Osteocyte (in vitro differentiated cells): ENCODE measurements at regions not wholly inside any gene's neighbourhood (a gene's known extent, or its start where the extent isn't known, plus 50 kb on each side); places are given as distances from the start of the nearest gene placed in this dataset.

Source experiments
- DNase-seq: peaks from one replicate; pipeline ENCODE4 v3.0.0; 2021; ENCODE audit warnings: mixed read lengths; ENCODE audit not compliant: unreplicated experiment; ENCODE audit errors: extremely low spot score
- H3K27ac Mint-ChIP-seq: one replicate; pipeline ENCODE4 v1.8.0; 2021; ENCODE audit warnings: mild to moderate bottlenecking, mixed read lengths; ENCODE audit not compliant: unreplicated experiment
- H3K27me3 Mint-ChIP-seq: one replicate; pipeline ENCODE4 v1.8.0; 2021; ENCODE audit warnings: mixed read lengths; ENCODE audit not compliant: unreplicated experiment
- H3K36me3 Mint-ChIP-seq: one replicate; pipeline ENCODE4 v1.8.0; 2021; ENCODE audit warnings: mixed read lengths; ENCODE audit not compliant: unreplicated experiment
- H3K4me1 Mint-ChIP-seq: one replicate; pipeline ENCODE4 v1.8.0; 2021; ENCODE audit warnings: mixed read lengths; ENCODE audit not compliant: unreplicated experiment
- H3K4me3 Mint-ChIP-seq: one replicate; pipeline ENCODE4 v1.8.0; 2021; ENCODE audit warnings: mild to moderate bottlenecking, moderate library complexity, mixed read lengths; ENCODE audit not compliant: unreplicated experiment
- H3K9me3 Mint-ChIP-seq: one replicate; pipeline ENCODE4 v1.8.0; 2021; ENCODE audit warnings: mixed read lengths; ENCODE audit not compliant: unreplicated experiment
- CTCF ChIP-seq: fragments of 200-600 bp; sonication (generic); IDR thresholded peaks from 2 replicates; pipeline ENCODE4 v1.5.0; 2021; ENCODE audit warnings: antibody characterized with exemption, mild to moderate bottlenecking, moderate library complexity

- Mint-ChIP-seq H3K27me3 (peaks cover 46% of the 10 kb centered on the region), H3K27ac (no peak overlapping the region), H3K4me3 (no peak overlapping the region), H3K36me3 (no peaks in the 10 kb centered on the region), H3K9me3 (no peaks in the 10 kb centered on the region), H3K4me1 (no peaks in the 10 kb centered on the region)
- TF ChIP-seq CTCF: no peak
- DNase-seq: no peak
These were observed 90.0 kb upstream of the ANKRD34C start for GRCh38 chr15:79192462-79193036.

- H3K4me3 Mint-ChIP-seq: no peak overlapping the region
These were observed 92.4 kb upstream of the ANKRD34C start for GRCh38 chr15:79190093-79190492.

DNA sequence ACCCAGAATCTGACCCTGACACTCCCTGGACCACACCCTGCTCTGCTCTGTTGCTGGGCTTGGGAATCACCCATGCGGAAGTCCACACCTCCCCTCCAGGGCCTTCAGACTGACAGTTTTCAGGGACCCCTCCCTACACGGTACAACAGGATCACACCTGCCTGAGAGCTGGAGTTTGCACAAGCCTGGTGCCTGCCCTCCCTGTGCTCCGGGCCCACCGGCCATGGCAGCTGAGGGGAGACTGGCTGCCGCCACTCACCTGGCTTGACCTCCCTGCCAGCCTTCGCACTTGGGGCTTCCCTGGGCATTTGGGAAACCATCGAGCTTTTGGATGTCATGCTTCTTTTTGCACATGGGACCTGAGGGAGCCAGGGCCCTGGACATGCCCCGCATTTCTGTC lies 95.9 kb upstream of the ANKRD34C start:
- Mint-ChIP-seq H3K4me1 (no peaks in the 10 kb centered on the region), H3K4me3 (no peak overlapping the region), H3K9me3 (no peaks in the 10 kb centered on the region)

More at GRCh38 chr15:79190093-79190492, 92.4 kb upstream of the ANKRD34C start:
- no peaks in the 10 kb centered on the region for H3K36me3 Mint-ChIP-seq
- no peaks in the 10 kb centered on the region for H3K9me3 Mint-ChIP-seq
- no peak for DNase-seq
- TF ChIP-seq CTCF: no peak
- H3K27me3 Mint-ChIP-seq: peaks cover 41% of the 10 kb centered on the region
- H3K4me1 Mint-ChIP-seq: no peaks in the 10 kb centered on the region
- H3K27ac Mint-ChIP-seq: no peak overlapping the region

DNA sequence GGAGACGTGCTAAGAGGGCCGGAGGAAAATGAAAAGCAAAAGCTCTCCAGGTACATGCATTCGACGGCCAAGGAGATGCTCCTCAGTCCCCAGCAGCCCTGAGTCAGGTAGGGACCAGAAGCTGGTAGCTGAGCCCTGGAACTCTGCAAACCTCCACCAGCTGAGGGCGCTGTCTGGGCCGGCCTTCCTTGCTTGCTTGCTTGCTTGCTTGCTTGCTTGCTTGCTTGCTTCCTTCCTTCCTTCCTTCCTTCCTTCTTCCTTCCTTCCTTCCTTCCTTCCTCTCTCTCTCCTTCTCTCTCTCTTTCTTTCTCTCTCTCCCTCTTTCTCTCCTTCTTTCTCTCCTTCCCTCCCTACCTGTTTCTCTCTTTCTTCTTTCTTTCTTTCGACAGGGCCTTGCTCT lies 94.6 kb upstream of the RASGRF1 start:
- no peaks in the 10 kb centered on the region for H3K4me1 Mint-ChIP-seq
- no peaks in the 10 kb centered on the region for H3K36me3 Mint-ChIP-seq
- peaks cover 21% of the 10 kb centered on the region for H3K27me3 Mint-ChIP-seq
- H3K4me3 Mint-ChIP-seq: no peak overlapping the region
- no peak for DNase-seq
- H3K27ac Mint-ChIP-seq: no peak overlapping the region
- no peak for TF ChIP-seq CTCF
- no peaks in the 10 kb centered on the region for H3K9me3 Mint-ChIP-seq

More for the DNA sequence above, 95.9 kb upstream of the ANKRD34C start:
- H3K36me3 Mint-ChIP-seq: no peaks in the 10 kb centered on the region
- DNase-seq: no peak
- TF ChIP-seq CTCF: no peak
- H3K27me3 Mint-ChIP-seq: peaks cover 27% of the 10 kb centered on the region
- H3K27ac Mint-ChIP-seq: no peak overlapping the region

GRCh38 chr15:79184465-79184892 lies 93.9 kb upstream of the RASGRF1 start:
- H3K27me3 Mint-ChIP-seq: peaks cover 20% of the 10 kb centered on the region

More at GRCh38 chr15:79184465-79184892, 93.9 kb upstream of the RASGRF1 start:
- DNase-seq: no peak
- no peak overlapping the region for H3K4me3 Mint-ChIP-seq
- H3K27ac Mint-ChIP-seq: no peak overlapping the region
- H3K4me1 Mint-ChIP-seq: peaks cover under 1% of the 10 kb centered on the region
- no peaks in the 10 kb centered on the region for H3K36me3 Mint-ChIP-seq
- H3K9me3 Mint-ChIP-seq: no peaks in the 10 kb centered on the region
- TF ChIP-seq CTCF: peak; percentile 98
